Bronchial epithelial cell (primary cell): ENCODE measurements at regions not wholly inside any gene's neighbourhood (a gene's known extent, or its start where the extent isn't known, plus 50 kb on each side); places are given as distances from the start of the nearest gene placed in this dataset.
A peak's percentile ranks its signal among the peaks of the same experiment; 100 is the strongest.

Experiments
- DNase-seq: peaks from one replicate; pipeline ENCODE4 v3.0.0-alpha.2; 2010; ENCODE audit warnings: low read depth
- FAIRE-seq: peaks from 2 replicates; lab custom pipeline; 2011; peaks lifted over from hg19 to GRCh38; lab: Jason Lieb, UNC
- H3K27me3 ChIP-seq: 2 replicates; pipeline ENCODE4 v1.5.1; 2011; ENCODE audit warnings: low read length; ENCODE audit not compliant: control insufficient read depth, insufficient read depth
- H3K36me3 ChIP-seq: 2 replicates; pipeline ENCODE4 v1.5.1; 2011; ENCODE audit warnings: low read length; ENCODE audit not compliant: control insufficient read depth, insufficient read depth
- H3K4me3 ChIP-seq: 2 replicates; pipeline ENCODE4 v1.5.1; 2011; ENCODE audit warnings: mild to moderate bottlenecking, low read depth, low read length, control low read depth
- CTCF ChIP-seq: IDR thresholded peaks from 2 replicates; pipeline ENCODE4 v1.5.1; 2011; ENCODE audit warnings: mild to moderate bottlenecking, moderate library complexity, low read length, control low read depth, inconsistent platforms; ENCODE audit not compliant: insufficient read depth, severe bottlenecking

GRCh38 chr3:101081446-101081845, 88.2 kb upstream of the ABI3BP start:
- FAIRE-seq: no peak

GRCh38 chr3:101077361-101078011, 84.3 kb upstream of the ABI3BP start:
- TF ChIP-seq CTCF: no peak
- Histone ChIP-seq H3K27me3 (no peaks in the 10 kb centered on the region), H3K4me3 (no peak overlapping the region), H3K36me3 (no peaks in the 10 kb centered on the region)
- FAIRE-seq (no peak), DNase-seq (peak; percentile 56)

More at GRCh38 chr3:101081446-101081845, 88.2 kb upstream of the ABI3BP start:
- Histone ChIP-seq H3K36me3 (no peaks in the 10 kb centered on the region), H3K4me3 (no peak overlapping the region), H3K27me3 (no peaks in the 10 kb centered on the region)
- TF ChIP-seq CTCF: no peak
- no peak for DNase-seq

- no peaks in the 10 kb centered on the region for H3K27me3 ChIP-seq
- DNase-seq: no peak
- no peak for TF ChIP-seq CTCF
Measured at GRCh38 chr3:101074518-101074917, 81.3 kb upstream of the ABI3BP start.

GRCh38 chr3:101072300-101072699, 79.1 kb upstream of the ABI3BP start:
- no peaks in the 10 kb centered on the region for H3K27me3 ChIP-seq
- H3K36me3 ChIP-seq: no peaks in the 10 kb centered on the region
- DNase-seq (peak; percentile 82), FAIRE-seq (no peak)
- no peak overlapping the region for H3K4me3 ChIP-seq
- no peak for TF ChIP-seq CTCF

More at GRCh38 chr3:101074518-101074917, 81.3 kb upstream of the ABI3BP start:
- H3K36me3 ChIP-seq: no peaks in the 10 kb centered on the region
- no peak overlapping the region for H3K4me3 ChIP-seq
- no peak for FAIRE-seq

GRCh38 chr3:101070799-101071121, 77.5 kb upstream of the ABI3BP start:
- TF ChIP-seq CTCF: no peak
- FAIRE-seq (no peak), DNase-seq (no peak)
- H3K36me3 ChIP-seq: no peaks in the 10 kb centered on the region
- no peaks in the 10 kb centered on the region for H3K27me3 ChIP-seq
- H3K4me3 ChIP-seq: no peak overlapping the region
